Lower leg skin (tissue), 4 donors: ENCODE measurements at regions not wholly inside any gene's neighbourhood (a gene's known extent, or its start where the extent isn't known, plus 50 kb on each side); places are given as distances from the start of the nearest gene placed in this dataset.
"Not testable (repeated sequence)": the region's sequence is repeated elsewhere in the genome, so short reads cannot be mapped to it uniquely, and the experiment has no call there.

Experiments used
- DNase-seq, 2 donors: peaks; one replicate each; pipeline ENCODE4 v3.0.0-alpha.2; 2019; ENCODE audit warnings: low spot score in 2 of 2
- H3K4me3 ChIP-seq: fragments of 200-600 bp; sonication (generic); 2 replicates; pipeline ENCODE4 v1.5.1; 2017; ENCODE audit warnings: mild to moderate bottlenecking, low read depth; ENCODE audit not compliant: poor library complexity, severe bottlenecking
- CTCF ChIP-seq, 3 donors: fragments of 450-650 bp; IDR thresholded peaks; one replicate each; pipeline ENCODE4 v1.5.1; 2016; ENCODE audit warnings: antibody characterized with exemption in 3 of 3, mild to moderate bottlenecking in 3 of 3, moderate library complexity in 2 of 3
- POLR2A ChIP-seq, 2 donors: fragments of 450-650 bp; IDR thresholded peaks; one replicate each; pipeline ENCODE4 v1.6.1; 2016 to 2017; ENCODE audit warnings: antibody characterized with exemption in 2 of 2, mild to moderate bottlenecking in 1 of 2, moderate library complexity in 1 of 2
- WGBS, 2 donors: methylation state at CpG; one replicate each; pipeline ENCODE4 v1.1.5; 2018; 5-methylcytosine and 5-hydroxymethylcytosine counted together
- intact Hi-C: fragments of 100-400 bp; cut with DNase I; formaldehyde crosslinking; loops from one replicate; pipeline ENCODE4 v1.15.0; 2023; ENCODE audit warnings: low total_unique reads

- no peak for DNase-seq
- TF ChIP-seq POLR2A (IDR thresholded peaks at IDR 0.05) (no peak), CTCF (IDR thresholded peaks at IDR 0.05) (no peak)
- intact Hi-C loops = no loop called here
- no peak overlapping the region for H3K4me3 ChIP-seq
- 77 to 84% methylated on average over 3 of the region's 3 CpGs for WGBS, 2 donors
Measured at GRCh38 chr4:77236806-77237205, 79.8 kb downstream of the CCNG2 start.

- intact Hi-C loops = no loop called here
- peak; percentile 32 to 85 for DNase-seq
- 33 to 41% methylated on average over 9 to 10 of the region's 10 CpGs for WGBS, 2 donors
- no peak overlapping the region for H3K4me3 ChIP-seq
- TF ChIP-seq CTCF (IDR thresholded peaks at IDR 0.05) = no peak
- TF ChIP-seq POLR2A (IDR thresholded peaks at IDR 0.05) = no peak
Measured at GRCh38 chr4:77240469-77241066, 83.6 kb downstream of the CCNG2 start.

- no peak for TF ChIP-seq POLR2A (IDR thresholded peaks at IDR 0.05)
- TF ChIP-seq CTCF (IDR thresholded peaks at IDR 0.05) = no peak
- intact Hi-C loops = no loop called here
- no peak overlapping the region for H3K4me3 ChIP-seq
- 71 to 73% methylated on average over 4 of the region's 4 CpGs for WGBS, 2 donors
- peak in 1 of 2 donors; percentile 18 for DNase-seq
Measured at GRCh38 chr4:77248805-77249204, 91.8 kb downstream of the CCNG2 start.

GRCh38 chr4:77251751-77252150 lies 94.7 kb downstream of the CCNG2 start:
- no peak overlapping the region for H3K4me3 ChIP-seq
- DNase-seq = no peak
- intact Hi-C loops = no loop called here
- 69 to 72% methylated on average over 3 of the region's 3 CpGs for WGBS, 2 donors
- TF ChIP-seq POLR2A (IDR thresholded peaks at IDR 0.05) = no peak
- TF ChIP-seq CTCF (IDR thresholded peaks at IDR 0.05) = no peak

- no peak overlapping the region for H3K4me3 ChIP-seq
- 80 to 91% methylated on average over 2 of the region's 2 CpGs for WGBS, 2 donors
- DNase-seq = no peak
- intact Hi-C loops = no loop called here
- no peak for TF ChIP-seq CTCF (IDR thresholded peaks at IDR 0.05)
- no peak for TF ChIP-seq POLR2A (IDR thresholded peaks at IDR 0.05)
Measured at GRCh38 chr4:77263247-77263646, 106.2 kb downstream of the CCNG2 start.

GRCh38 chr4:77263976-77264375 lies 107.0 kb downstream of the CCNG2 start:
- intact Hi-C loops, H3K4me3 ChIP-seq, DNase-seq: not testable (repeated sequence)
- 41 to 74% methylated on average over 4 of the region's 4 CpGs for whole genome bisulfite sequencing, 2 donors
